GM19397 (cell line): ENCODE measurements at regions not wholly inside any gene's neighbourhood (a gene's known extent, or its start where the extent isn't known, plus 50 kb on each side); places are given as distances from the start of the nearest gene placed in this dataset.
"Not testable (repeated sequence)": the region's sequence is repeated elsewhere in the genome, so short reads cannot be mapped to it uniquely, and the experiment has no call there.

Source experiments
- ATAC-seq: cut with Tn5 transposase; IDR thresholded peaks from one replicate; pipeline ENCODE4 v1.9.1; 2021; ENCODE audit warnings: mild to moderate bottlenecking, moderate library complexity; ENCODE audit not compliant: unreplicated experiment

DNA sequence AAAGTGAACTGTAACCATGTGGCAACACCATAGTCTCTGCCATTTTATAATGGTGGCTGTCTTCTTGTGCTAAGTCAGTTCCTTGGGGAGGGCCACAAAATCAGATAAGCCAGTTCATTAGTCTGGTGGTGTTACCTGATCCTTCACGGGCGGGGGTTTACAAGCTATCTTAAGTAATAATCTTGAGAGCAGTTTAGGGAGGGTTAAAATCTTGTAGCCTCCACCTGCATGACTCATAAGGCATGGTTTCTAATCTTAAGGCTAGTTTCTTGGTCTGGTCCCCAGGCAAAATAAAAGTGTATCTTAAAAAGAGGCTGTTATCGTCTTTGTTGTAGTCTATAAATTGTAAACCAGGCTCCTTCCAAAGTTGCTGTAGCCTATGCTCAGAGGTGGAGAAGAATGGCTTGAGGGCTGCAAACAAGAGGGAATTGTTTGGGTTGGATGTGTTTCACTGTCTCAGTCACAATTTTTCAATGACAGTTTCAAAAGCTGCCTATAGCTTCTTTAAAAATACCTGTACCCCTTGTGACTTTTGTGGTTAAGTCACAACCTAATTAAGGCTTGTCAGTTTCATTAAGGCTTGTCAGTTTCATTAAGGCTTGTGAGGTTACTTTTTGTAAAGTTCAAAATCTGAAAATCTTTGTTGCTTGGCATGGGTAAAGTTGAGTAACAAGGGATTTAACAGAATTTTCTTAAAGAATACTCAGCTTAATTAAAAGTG is 135.7 kb downstream of the RPS4Y2 start:
- peak; percentile 76 for ATAC-seq

DNA sequence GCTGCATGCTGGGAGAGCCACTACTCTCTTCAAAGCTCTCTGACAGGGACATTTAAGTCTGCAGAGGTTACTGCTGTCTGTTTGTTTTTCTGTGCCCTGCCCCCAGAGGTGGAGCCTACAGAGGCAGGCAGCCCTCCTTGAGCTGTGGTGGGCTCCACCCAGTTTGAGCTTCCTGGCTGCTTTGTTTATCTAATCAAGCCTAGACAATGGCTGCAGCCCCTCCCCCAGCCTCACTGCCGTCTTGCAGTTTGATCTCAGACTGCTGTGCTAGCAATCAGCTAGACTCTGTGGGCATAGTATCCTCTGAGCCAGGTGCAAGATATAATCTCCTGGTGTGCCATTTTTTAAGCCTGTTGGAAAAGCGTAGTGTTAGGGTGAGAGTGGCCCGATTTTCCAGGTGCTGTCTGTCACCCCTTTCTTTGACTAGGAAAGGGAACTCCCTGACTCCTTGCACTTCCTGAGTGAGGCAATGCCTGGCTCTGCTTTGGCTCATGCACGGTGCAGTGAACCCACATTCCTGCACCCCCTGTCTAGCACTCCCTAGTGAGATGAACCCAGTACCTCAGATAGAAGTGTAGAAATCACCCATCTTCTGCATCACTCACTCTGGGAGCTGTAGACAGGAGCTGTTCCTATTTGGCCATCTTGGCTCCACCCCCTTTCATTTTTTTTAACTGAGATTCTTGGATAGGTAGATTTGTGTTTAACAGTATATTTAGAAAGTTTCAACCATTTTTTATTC is 169.6 kb downstream of the RPS4Y2 start:
- not testable (repeated sequence) for ATAC-seq

DNA sequence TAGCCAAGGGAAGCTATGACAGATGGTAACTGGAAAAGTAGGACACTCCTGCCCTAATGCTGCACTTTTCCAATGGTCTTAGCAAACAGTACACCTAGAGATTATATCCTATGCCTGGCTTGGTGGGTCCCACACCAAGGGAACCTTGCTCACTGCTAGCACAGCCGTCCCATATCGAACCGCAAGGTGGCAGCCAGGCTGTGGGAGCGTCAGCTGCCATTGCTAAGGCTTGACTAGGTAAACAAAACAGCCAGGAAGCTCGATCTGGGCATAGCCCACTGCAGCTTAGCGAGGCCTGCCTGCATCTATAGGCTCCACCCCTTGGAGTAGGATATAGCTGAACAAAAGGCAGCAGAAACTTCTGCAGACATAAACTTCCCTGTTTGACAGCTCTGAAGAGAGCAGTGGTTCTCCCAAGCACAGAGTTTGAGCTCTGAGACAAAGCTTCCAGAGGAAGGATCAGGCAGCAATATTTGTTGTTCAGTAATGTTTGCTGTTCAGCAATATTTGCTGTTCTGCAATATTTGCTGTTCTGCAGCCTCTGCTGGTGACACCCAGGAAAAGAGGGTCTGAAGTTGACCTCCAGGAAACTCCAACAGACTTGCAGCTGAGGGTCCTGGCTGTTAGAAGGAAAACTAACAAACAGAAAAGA is 173.9 kb downstream of the RPS4Y2 start:
- no peak for ATAC-seq

DNA sequence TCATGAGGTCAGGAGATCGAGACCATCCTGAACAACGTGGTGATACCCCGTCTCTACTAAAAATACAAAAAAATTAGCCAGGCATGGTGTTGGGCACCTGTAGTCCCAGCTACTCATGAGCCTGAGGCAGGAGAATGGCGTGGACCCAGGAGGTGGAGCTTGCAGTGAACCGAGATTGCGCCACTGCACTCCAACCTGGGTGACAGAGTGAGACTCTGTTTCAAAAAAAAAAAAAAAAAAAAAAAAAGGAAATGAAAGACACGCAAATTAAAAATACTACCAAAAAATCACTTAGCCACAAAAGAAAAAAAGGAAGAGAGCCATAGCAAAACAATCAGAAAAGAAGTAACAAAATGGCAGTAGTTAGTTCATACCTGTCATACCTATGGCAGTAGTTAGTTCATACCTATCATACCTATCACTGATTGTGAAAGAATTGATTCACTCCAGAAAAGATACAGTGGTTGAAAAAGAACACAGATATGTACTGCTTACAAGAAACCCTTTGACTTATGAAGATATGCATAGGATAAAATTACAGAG is 180.9 kb downstream of the RPS4Y2 start:
- ATAC-seq, result not testable (repeated sequence)

DNA sequence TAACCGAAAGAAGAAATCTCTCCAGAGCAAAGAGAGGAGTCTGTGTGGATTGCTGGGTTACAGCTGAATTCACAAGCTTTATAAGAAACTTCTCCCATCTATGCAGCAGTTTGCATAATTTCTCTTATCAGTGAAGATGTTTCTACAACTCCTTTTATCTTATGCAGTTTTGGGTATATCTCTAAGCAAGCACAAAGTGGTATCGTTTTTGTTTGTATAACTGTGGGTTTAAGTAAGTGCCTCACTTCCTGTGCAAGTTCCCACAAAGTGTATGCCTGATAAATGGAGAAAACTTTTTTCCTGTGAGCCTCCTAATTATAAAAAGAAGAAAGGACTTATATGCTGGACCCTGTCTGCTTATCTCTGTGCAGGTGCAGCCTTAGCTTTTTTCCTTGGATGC is 205.6 kb downstream of the RPS4Y2 start:
- ATAC-seq, result no peak

DNA sequence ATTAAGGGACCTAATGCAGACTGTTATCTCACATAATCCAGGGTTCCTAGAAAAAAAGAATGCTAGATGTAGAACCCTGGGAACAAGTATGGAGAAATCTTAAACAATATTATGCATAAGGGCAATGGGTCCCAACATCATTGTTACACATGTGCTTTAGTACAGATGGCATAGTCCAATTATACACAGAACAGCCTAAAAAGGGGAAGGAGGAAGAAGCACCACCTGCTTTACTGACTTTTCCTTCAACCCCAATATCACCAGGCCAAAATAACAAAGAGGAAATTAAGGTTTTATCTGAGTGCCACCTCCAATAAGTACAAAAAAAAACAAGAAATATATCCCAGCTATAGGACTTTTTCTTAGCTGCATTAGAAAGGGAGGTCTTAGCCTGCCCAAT is 211.9 kb downstream of the RPS4Y2 start:
- no peak for ATAC-seq

DNA sequence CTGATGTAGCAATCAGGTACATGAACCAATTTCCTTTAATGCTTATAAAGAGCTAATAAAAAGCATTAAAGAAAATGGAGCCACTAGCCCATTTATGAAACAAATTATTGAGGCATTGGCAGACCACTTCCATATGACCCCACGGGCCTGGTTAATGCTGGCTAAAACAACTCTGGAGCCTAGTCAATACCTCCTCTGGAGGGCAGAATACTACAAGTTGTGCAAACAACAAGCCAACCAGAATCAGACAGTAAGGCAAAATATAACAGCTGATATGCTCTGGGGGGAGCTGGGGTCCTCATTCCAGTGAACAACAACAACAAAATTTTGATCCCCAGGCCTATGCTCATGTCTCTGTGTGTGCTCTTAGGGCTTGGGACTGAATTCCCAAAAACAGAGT is 212.3 kb downstream of the RPS4Y2 start:
- no peak for ATAC-seq

DNA sequence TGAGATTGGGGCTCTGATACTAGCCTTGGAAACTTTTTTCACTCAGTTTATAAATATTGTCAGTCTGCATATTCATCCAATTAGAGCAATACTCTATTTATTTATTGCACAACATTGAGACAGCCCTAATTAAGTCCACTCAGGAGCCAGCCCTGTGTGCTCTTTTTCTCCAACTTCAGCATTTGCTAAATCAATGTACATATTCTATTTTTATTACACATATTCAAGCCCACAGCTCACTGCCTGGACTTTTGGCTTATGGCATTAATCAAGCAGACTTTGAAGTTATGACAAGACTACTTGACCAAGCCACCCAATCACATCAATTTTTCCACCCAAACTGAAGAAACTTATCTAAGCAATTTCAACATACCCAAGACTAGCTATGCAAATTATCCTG is 215.5 kb downstream of the RPS4Y2 start:
- ATAC-seq, result no peak

DNA sequence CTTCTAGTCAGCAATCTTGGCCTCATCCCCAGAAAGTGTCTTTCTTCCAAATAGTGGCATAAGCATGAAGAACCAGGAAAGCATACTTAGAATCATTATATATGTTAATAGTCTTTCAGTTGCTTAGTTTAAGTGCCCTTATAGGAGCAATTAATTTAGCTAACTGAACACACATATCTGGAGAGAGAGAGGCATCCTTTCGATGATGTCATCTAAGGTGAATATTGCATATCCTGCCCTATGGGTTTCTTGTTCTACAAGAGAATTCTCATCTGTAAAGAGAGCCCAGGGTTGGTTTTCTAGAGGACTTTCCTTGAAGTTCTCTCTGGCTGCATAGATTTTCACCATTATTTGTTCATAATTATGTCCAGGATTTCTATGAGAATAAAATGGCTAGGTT is 230.1 kb downstream of the RPS4Y2 start:
- ATAC-seq, result no peak

DNA sequence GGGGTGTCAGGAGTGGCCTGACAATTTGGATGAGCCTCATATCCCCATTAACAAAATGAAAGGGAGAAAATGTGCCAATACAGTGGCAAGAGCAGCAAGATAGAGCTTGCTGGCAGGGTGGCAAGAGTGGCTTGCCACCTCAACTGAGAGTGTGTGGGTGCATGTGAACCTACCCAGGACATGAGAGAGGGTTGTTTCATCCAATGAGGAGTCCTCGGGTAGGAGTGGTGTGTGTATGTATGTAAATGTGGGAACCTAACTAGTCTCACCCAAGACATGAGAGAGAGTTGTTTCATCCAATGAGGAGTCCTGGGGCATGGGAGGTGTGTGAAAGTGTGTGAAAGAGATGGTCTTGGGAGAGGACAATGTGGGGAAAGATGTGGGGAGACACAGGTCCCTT is 234.2 kb downstream of the RPS4Y2 start:
- ATAC-seq, result no peak

DNA sequence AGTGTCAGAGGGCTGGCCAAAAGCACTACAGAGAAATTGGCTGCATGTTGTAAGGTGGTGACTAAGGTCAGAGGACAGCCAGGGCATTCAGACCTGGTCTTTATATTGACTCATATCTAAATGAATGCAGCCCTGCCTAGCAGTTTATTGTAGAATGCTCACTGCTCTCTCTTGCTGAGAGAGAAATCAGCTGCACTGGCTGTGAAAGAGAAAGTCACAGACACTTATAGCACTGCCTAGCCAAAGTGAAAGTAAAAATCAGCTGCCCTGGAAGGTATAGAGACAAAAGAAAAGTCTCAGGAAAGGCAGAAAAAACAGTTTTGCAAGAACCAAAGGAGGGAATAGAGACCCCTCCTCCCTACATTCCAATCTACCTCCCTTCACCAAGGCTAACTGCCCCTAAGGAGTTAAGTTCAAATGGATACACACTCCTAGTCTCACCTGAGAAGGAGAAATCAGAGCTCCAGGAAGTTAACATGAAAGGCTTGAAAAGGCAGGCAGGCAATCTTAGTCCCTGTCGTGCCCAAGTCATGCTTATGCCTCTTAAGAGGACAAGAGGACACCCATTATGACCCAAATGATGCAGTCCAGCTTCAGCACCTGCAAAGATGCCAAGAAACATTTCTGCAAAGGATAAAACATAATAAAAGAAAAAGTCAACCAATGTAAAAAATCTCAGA is 235.1 kb downstream of the RPS4Y2 start:
- ATAC-seq, result peak; percentile 96

DNA sequence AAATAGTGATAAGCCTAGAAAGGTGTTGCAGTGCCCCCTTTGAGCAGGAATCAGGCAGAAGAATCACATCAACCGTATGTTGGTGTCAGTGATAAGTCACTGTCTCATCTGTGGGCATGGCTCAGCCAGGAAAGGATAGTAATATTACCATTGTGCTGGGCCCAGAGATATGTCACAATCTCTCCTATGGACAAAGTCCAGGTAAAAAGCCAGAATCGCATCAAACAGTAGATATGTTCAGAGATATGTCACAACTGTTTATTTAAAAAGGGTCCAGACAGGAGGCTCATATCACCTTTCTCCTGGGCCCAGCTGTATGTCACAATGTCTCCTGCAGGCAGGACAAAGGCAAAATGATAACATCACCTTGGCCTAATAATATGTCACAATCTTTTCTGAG is 241.4 kb downstream of the RPS4Y2 start:
- ATAC-seq, result no peak

DNA sequence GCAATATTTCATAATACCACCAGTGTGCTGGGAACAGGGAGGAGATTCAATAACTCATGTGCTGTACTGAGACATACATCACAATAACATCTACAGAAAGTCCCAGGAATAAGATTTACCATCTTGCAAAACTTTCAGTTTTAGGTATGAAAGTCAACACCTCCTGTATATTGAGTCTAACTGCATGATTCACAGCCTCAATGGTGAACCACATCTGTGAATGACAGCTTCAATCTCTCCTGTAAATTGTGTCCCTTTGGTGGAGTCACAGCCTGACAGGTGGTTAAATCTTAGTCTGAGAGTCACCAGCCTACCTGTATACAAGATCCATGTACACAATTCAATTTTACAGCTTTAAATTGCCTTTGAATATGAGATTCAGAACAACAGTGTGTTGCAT is 242.1 kb downstream of the RPS4Y2 start:
- no peak for ATAC-seq

DNA sequence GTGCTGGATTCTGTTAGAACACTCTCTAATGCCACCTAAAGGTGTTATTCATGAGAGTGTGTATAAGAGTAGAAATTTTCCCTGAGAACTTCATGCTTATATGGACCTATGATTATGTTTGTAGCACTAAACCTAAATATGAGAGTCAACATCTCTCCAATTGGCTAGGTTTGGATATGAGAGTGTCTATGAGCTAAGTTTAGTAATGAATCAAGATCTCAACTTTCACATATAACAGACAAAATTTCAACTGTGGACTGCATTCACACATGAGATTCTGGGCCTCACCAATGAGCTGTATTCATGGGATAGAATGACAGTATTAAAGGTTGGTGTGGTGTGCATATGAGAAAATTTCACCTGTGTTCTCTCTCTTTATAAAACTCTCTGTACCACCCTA is 242.6 kb downstream of the RPS4Y2 start:
- no peak for ATAC-seq

DNA sequence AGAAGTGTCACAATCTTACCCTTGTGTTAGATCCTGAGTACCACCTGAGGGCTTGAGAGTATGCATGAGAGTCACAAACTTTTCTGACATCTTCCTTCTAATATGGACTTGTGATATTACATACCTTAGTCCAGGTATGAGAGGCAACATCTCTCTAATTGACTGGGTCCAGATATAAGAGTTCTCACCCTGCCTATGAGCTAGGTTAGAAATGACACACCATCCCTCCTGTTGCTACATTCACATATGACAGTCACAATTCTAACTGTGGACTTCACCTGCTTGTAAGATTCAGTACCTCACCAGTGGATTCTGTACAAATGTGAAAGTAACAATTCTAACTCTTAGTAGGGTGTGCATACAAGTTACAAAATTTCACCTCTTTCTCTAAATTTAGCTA is 245.2 kb downstream of the RPS4Y2 start:
- ATAC-seq, result no peak

DNA sequence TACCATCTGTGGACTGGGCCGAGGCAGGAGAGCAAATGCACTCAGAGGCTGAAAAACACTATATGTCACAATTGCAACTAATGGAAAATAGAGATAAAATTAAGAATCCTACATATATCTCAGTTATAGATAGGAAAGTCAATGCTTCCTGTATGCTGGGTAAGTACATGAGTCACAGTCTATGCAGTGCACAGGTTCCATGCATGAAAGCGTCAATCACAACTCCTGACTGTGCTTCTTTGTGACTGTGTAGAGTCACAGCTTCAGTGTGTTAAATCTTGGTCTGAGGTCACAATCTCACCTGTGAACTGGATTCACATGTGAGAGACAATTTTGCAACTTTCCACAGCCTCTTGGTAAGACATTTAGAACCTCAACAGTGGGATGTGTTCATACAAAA is 247.2 kb downstream of the RPS4Y2 start:
- no peak for ATAC-seq

DNA sequence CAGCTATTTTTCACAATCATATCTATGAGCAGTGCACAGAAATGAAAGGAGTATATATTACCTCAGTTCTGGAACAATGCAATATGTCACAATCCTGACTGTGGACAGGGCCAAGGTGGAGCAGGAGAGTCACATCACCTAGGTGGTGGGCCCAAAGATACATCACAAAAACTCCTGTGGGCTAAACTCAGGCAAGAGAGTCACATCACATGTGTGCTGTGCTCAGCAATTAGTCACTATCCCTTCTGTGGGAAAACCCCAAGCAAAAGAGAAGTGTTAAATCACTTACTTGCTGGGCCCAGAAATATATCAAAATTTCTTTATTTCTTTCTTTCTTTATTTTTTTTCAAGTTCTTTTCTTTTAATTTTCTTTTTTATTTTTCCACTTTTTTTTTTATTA is 249.6 kb downstream of the RPS4Y2 start:
- ATAC-seq, result no peak

DNA sequence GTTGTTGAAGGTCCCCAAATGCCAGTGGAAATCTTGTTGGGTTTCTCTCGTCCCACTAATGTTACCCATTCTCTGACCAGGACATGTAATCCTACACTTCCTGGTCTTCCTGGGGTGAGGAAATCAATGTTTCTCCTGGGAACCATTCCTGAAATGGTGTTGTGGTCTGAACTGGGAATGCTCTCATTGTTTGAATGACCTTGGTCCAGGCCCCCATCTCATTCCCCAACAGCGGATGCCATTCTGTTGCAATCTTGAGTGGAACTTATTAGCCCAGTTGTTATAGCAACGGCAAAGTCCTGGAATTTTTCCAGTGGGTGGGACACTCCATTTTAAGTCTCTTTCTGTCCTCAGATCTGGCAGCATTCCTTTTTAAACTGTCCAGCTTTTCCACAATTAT is 265.9 kb downstream of the RPS4Y2 start:
- ATAC-seq, result no peak

DNA sequence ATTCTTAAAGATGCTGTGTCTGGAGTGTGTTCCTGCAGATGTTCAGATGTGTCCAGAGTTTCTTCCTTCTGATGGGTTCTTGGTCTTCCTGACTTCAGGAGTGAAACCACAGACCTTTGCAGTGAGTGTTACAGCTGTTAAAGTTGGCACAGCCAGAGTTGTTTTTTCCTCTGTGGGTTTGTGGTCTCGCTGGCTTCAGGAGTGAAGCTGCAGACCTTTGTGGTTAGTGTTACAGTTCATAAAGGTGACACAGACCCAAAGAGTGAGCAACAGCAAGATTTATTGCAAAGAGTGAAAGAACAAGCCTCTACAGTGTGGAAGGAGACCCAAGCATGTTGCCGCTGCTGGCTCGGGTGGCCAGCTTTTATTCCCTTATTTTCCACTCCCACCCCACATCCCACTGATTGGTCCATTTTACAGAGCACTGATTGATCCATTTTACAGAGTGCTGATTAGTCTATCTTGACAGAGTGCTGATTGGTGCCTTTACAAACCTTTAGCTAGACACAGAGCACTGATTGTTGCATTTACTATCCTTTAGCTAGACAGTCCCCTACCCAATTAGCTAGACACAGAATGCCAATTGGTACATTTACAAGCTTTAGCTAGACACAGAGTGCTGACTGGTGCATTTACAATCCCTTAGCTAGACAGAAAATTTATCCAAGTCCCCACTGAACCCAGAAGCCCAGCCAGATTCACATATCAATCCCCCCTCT is 266.6 kb downstream of the RPS4Y2 start:
- no peak for ATAC-seq

DNA sequence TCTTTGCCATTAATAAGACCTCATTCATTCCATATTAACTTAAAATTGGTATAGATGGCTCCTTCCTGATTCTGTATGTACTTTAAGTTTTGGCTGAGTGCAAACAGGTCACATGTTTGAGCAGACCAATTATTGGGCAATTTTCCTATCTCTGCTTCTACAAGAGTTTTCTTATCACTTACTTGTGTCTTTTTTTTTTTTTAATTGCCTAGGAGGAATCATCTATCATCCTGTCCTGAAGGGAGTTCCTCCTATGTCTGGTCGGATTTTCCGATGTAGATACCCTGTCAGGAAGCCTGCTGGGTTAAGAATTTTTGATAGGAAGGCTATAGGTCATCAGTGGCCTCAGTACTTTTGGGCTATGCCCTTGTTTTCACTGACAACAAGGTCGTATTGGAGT is 268.0 kb downstream of the RPS4Y2 start:
- no peak for ATAC-seq

DNA sequence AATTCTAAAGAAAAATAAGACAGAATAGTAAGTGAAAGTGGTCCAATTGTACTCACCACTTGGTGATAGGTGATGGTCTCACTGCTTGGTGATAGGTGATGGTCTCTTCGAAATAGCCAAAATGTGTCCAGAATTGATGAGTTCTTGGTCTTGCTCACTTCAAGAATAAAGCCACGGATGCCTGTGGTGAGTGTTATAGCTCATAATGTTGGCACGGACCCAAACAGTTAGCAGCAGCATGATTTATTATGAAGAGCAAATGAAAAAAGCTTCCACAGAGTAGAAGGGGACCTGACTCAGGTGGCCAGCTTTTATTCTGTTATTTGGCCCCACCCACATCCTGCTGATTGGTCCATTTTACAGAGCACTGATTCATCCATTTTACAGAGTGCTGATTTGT is 272.6 kb downstream of the RPS4Y2 start:
- no peak for ATAC-seq
